Loucy (cell line): ENCODE measurements at regions not wholly inside any gene's neighbourhood (a gene's known extent, or its start where the extent isn't known, plus 50 kb on each side); places are given as distances from the start of the nearest gene placed in this dataset.

Source experiments
- EZH2phosphoT487 ChIP-seq: fragments of 200-600 bp; IDR thresholded peaks from 2 replicates; pipeline ENCODE4 v1.6.1; 2018; ENCODE audit warnings: antibody characterized with exemption, mild to moderate bottlenecking, moderate library complexity, borderline replicate concordance
- TF ChIP-seq, protein P1 (sequence below): fragments of 200-600 bp; sonication (generic); conservative IDR thresholded peaks from 2 replicates; pipeline ENCODE4 v1.5.1; 2014; ENCODE audit warnings: mild to moderate bottlenecking, antibody characterized with exemption, low read length

DNA sequence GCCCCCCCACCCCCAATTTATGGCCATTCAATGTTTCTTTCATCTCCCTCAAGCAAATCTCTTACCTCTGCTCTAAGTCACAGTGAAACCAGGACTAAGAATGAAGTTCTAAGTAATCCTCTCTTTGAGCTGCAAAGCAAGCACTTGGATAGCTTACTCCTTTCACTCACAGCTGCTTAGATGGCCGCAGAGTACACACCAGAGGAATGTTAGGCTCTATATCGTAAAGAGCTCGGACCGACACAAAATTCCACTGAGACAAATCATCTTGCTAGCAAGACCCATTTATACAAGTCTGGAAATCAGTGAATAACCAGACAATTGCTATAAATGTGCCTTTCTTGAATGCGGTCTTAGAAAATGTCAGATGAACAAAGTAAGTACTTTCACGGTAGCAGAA is 135.0 kb downstream of the IDS start:
- TF ChIP-seq, protein P1, sequence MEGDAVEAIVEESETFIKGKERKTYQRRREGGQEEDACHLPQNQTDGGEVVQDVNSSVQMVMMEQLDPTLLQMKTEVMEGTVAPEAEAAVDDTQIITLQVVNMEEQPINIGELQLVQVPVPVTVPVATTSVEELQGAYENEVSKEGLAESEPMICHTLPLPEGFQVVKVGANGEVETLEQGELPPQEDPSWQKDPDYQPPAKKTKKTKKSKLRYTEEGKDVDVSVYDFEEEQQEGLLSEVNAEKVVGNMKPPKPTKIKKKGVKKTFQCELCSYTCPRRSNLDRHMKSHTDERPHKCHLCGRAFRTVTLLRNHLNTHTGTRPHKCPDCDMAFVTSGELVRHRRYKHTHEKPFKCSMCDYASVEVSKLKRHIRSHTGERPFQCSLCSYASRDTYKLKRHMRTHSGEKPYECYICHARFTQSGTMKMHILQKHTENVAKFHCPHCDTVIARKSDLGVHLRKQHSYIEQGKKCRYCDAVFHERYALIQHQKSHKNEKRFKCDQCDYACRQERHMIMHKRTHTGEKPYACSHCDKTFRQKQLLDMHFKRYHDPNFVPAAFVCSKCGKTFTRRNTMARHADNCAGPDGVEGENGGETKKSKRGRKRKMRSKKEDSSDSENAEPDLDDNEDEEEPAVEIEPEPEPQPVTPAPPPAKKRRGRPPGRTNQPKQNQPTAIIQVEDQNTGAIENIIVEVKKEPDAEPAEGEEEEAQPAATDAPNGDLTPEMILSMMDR = no peak
- TF ChIP-seq EZH2phosphoT487 = no peak
